Mammary epithelial cell (primary cell): ENCODE measurements at regions not wholly inside any gene's neighbourhood (a gene's known extent, or its start where the extent isn't known, plus 50 kb on each side); places are given as distances from the start of the nearest gene placed in this dataset.

ENCODE experiments used
- EZH2 ChIP-seq: IDR thresholded peaks from 2 replicates; pipeline ENCODE4 v1.6.1; 2012; ENCODE audit warnings: low read length, inconsistent platforms, borderline replicate concordance
- TF ChIP-seq, protein P1 (sequence below), 2 donors: IDR thresholded peaks in 1 of 2; conservative IDR thresholded peaks in 1 of 2; 2 replicates each; pipeline ENCODE4 v1.5.1; 2011 to 2012; ENCODE audit warnings: inconsistent platforms in 2 of 2, low read length in 2 of 2, mild to moderate bottlenecking in 2 of 2, control low read depth in 1 of 2, low read depth in 1 of 2; ENCODE audit not compliant: insufficient read depth in 1 of 2; ENCODE audit errors: extremely low read depth in 1 of 2

DNA sequence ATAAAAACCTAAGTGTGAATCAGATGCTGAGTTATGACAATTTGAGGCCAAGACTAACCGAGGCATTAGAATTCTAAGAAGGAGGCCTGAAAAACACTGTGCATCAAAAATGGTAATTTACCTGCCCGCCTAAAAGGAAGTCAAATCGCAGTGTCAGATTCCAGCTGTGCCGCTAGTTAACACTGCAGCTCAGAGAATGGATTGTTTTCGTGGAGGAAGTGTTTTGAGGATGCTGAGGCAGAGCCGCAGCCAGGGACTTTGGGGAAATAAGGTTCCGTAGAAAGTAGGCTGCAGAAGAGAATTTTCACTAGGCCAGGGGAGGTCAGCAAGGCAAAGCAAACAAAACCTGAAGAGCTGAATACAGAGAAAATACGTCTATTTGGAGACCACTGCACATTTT, 226.4 kb upstream of the ISL1 start:
- TF ChIP-seq, protein P1, sequence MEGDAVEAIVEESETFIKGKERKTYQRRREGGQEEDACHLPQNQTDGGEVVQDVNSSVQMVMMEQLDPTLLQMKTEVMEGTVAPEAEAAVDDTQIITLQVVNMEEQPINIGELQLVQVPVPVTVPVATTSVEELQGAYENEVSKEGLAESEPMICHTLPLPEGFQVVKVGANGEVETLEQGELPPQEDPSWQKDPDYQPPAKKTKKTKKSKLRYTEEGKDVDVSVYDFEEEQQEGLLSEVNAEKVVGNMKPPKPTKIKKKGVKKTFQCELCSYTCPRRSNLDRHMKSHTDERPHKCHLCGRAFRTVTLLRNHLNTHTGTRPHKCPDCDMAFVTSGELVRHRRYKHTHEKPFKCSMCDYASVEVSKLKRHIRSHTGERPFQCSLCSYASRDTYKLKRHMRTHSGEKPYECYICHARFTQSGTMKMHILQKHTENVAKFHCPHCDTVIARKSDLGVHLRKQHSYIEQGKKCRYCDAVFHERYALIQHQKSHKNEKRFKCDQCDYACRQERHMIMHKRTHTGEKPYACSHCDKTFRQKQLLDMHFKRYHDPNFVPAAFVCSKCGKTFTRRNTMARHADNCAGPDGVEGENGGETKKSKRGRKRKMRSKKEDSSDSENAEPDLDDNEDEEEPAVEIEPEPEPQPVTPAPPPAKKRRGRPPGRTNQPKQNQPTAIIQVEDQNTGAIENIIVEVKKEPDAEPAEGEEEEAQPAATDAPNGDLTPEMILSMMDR (conservative IDR thresholded peaks at IDR 0.05 in 1 of 2, IDR thresholded peaks at IDR 0.05 in 1 of 2; ENCODE audit: extremely low read depth in 1 of 2, insufficient read depth in 1 of 2, low read depth in 1 of 2, low read length in 2 of 2), result no peak
- no peak for TF ChIP-seq EZH2
